ENCODE measurements at regions not wholly inside any gene's neighbourhood (a gene's known extent, or its start where the extent isn't known, plus 50 kb on each side); places are given as distances from the start of the nearest gene placed in this dataset.

- DNase-seq (ENCODE audit: low spot score) (no peak), FAIRE-seq (no peak), ATAC-seq (peak; percentile 42)
- Histone ChIP-seq H3K27me3 (ENCODE audit: control insufficient read depth in 1 of 2, insufficient read depth in 2 of 2, low read length in 2 of 2) (peaks cover 18 to 69% of the 10 kb centered on the region in 2 experiments), H2AFZ (ENCODE audit: low read length) (no peak overlapping the region), H3K4me3 (replicated peaks in 1 of 3; ENCODE audit: insufficient read depth in 1 of 3, low read depth in 2 of 3, low read length in 3 of 3) (no peak overlapping the region), H3K4me1 (ENCODE audit: insufficient read depth, low read length) (peaks cover 51% of the 10 kb centered on the region), H3K9me3 (ENCODE audit: low read length) (no peaks in the 10 kb centered on the region), H3K27ac (ENCODE audit: extremely low read length, insufficient read depth, low read length) (no peak overlapping the region), H3K36me3 (replicated peaks in 1 of 2; ENCODE audit: control insufficient read depth in 1 of 2, insufficient read depth in 2 of 2, low read length in 2 of 2) (no peaks in the 10 kb centered on the region), H3K4me2 (ENCODE audit: low read depth, low read length) (no peak overlapping the region), H3K79me2 (ENCODE audit: insufficient read depth, low read length) (no peaks in the 10 kb centered on the region), H4K20me1 (ENCODE audit: insufficient read depth, low read length) (no peaks in the 10 kb centered on the region), H3K9ac (ENCODE audit: insufficient read depth, low read depth, low read length) (no peak overlapping the region)
- intact Hi-C loops (cut with micrococcal nuclease; ENCODE audit: unreplicated experiment): no loop called here
- 4% methylated on average over 6 of the region's 7 CpGs for WGBS (ENCODE audit: low lambda C conversion rate)
- ChIA-PET POLR2A (interaction anchor here (0.7 to 1.1 kb wide), 3 partner anchors 11 to 168 kb away, joined by 3 to 4 read pairs (median 3); partner anchors contain the start of gene VEGFA), CTCF (ENCODE audit: low intra/inter-chr PET ratio, low total read pairs) (no interaction called here)
- in situ Hi-C loops (cut with HindIII; ENCODE audit: extremely low pct_ligation_motif_present, low pct_unique_long_range_greater_than_20kb): no loop called here
- TF ChIP-seq ZNF841 (CRISPR knock-in tag; IDR thresholded peaks at IDR 0.05; ENCODE audit: borderline replicate concordance) (no peak), ZNF784 (CRISPR knock-in tag; IDR thresholded peaks at IDR 0.05; ENCODE audit: borderline replicate concordance) (no peak), ZNF143 (CRISPR knock-in tag; IDR thresholded peaks at IDR 0.05) (no peak), ZBTB43 (CRISPR knock-in tag; conservative IDR thresholded peaks at IDR 0.05) (no peak), WIZ (CRISPR knock-in tag; IDR thresholded peaks at IDR 0.05) (no peak), DMAP1 (CRISPR knock-in tag; IDR thresholded peaks at IDR 0.05) (no peak), KLF9 (CRISPR knock-in tag; IDR thresholded peaks at IDR 0.05; ENCODE audit: low read depth) (no peak), ZNF577 (CRISPR knock-in tag; IDR thresholded peaks at IDR 0.05; ENCODE audit: borderline replicate concordance, low read depth) (no peak), CSRNP2 (CRISPR knock-in tag; conservative IDR thresholded peaks at IDR 0.05; ENCODE audit: low read depth) (no peak), ZNF281 (CRISPR knock-in tag; IDR thresholded peaks at IDR 0.05; ENCODE audit: borderline replicate concordance) (no peak), MAZ (IDR thresholded peaks at IDR 0.05; ENCODE audit: borderline replicate concordance, low read depth, low read length) (no peak), MAZ (CRISPR knock-in tag; IDR thresholded peaks at IDR 0.05; ENCODE audit: low read depth) (no peak), ZNF678 (CRISPR knock-in tag; IDR thresholded peaks at IDR 0.05) (no peak), ZNF354B (CRISPR knock-in tag; IDR thresholded peaks at IDR 0.05) (no peak), ZNF446 (CRISPR knock-in tag; IDR thresholded peaks at IDR 0.05) (no peak), NFKBIZ (CRISPR knock-in tag; IDR thresholded peaks at IDR 0.05) (no peak)
- BruUV-seq (replicated peaks): no TSS peak
Measured at GRCh38 chr6:43937236-43938177, 167.5 kb downstream of the VEGFA start.
